Muscle layer of colon (tissue), 2 donors: ENCODE measurements at regions not wholly inside any gene's neighbourhood (a gene's known extent, or its start where the extent isn't known, plus 50 kb on each side); places are given as distances from the start of the nearest gene placed in this dataset.

Experiments used
- H3K27ac ChIP-seq: one replicate; pipeline ENCODE4 v1.7.0; 2013; ENCODE audit warnings: low read depth, mild to moderate bottlenecking, low read length, moderate library complexity
- H3K27me3 ChIP-seq, 2 donors: one replicate each; pipeline ENCODE4 v1.7.0; 2013; ENCODE audit warnings: low read length in 2 of 2, mild to moderate bottlenecking in 2 of 2; ENCODE audit not compliant: insufficient read depth in 2 of 2, control insufficient read depth in 1 of 2
- H3K36me3 ChIP-seq: one replicate; pipeline ENCODE4 v1.7.0; 2013; ENCODE audit warnings: mild to moderate bottlenecking, low read length; ENCODE audit not compliant: insufficient read depth
- H3K4me1 ChIP-seq: one replicate; pipeline ENCODE4 v1.7.0; 2013; ENCODE audit warnings: mild to moderate bottlenecking, low read length; ENCODE audit not compliant: insufficient read depth
- H3K4me3 ChIP-seq, 2 donors: one replicate each; pipeline ENCODE4 v1.7.0; 2013; ENCODE audit warnings: low read length in 2 of 2, low read depth in 1 of 2, mild to moderate bottlenecking in 1 of 2, moderate library complexity in 1 of 2
- H3K9ac ChIP-seq: one replicate; pipeline ENCODE4 v1.7.0; 2013; ENCODE audit warnings: low read length
- H3K9me3 ChIP-seq: one replicate; pipeline ENCODE4 v1.7.0; 2013; ENCODE audit warnings: mild to moderate bottlenecking, low read length
- donor health status: abdominal sarcoma.
- donor health status: Adenocarcinoma of cecum.

GRCh38 chr1:229981736-229982135 is 85.3 kb upstream of the GALNT2 start:
- H3K9me3 ChIP-seq = no peaks in the 10 kb centered on the region
- no peak overlapping the region for H3K4me3 ChIP-seq
- H3K27ac ChIP-seq = no peak overlapping the region
- H3K9ac ChIP-seq = no peak overlapping the region
- no peaks in the 10 kb centered on the region for H3K27me3 ChIP-seq
- no peaks in the 10 kb centered on the region for H3K4me1 ChIP-seq
- H3K36me3 ChIP-seq = no peaks in the 10 kb centered on the region

- Histone ChIP-seq H3K4me3 (no peak overlapping the region), H3K9me3 (no peaks in the 10 kb centered on the region), H3K27ac (no peak overlapping the region), H3K4me1 (no peaks in the 10 kb centered on the region), H3K27me3 (no peaks in the 10 kb centered on the region), H3K36me3 (no peaks in the 10 kb centered on the region), H3K9ac (no peak overlapping the region)
Observed at GRCh38 chr1:229984310-229984991, 82.6 kb upstream of the GALNT2 start.

GRCh38 chr1:229984992-229985612 is 81.9 kb upstream of the GALNT2 start:
- no peak overlapping the region for H3K27ac ChIP-seq
- no peak overlapping the region for H3K9ac ChIP-seq
- no peaks in the 10 kb centered on the region for H3K9me3 ChIP-seq
- no peaks in the 10 kb centered on the region for H3K36me3 ChIP-seq
- no peaks in the 10 kb centered on the region for H3K4me1 ChIP-seq
- H3K27me3 ChIP-seq = no peaks in the 10 kb centered on the region
- H3K4me3 ChIP-seq = no peak overlapping the region

- Histone ChIP-seq H3K27me3 (no peaks in the 10 kb centered on the region), H3K9ac (no peak overlapping the region), H3K9me3 (no peaks in the 10 kb centered on the region), H3K4me3 (no peak overlapping the region), H3K27ac (no peak overlapping the region), H3K36me3 (no peaks in the 10 kb centered on the region), H3K4me1 (no peaks in the 10 kb centered on the region)
Observed at GRCh38 chr1:229985613-229986010, 81.4 kb upstream of the GALNT2 start.

- Histone ChIP-seq H3K9ac (no peak overlapping the region), H3K9me3 (no peaks in the 10 kb centered on the region), H3K36me3 (no peaks in the 10 kb centered on the region), H3K4me3 (no peak overlapping the region), H3K4me1 (no peaks in the 10 kb centered on the region), H3K27me3 (no peaks in the 10 kb centered on the region), H3K27ac (no peak overlapping the region)
Observed at GRCh38 chr1:229986737-229987337, 80.2 kb upstream of the GALNT2 start.

- H3K9me3 ChIP-seq = no peaks in the 10 kb centered on the region
- no peak overlapping the region for H3K4me3 ChIP-seq
- H3K36me3 ChIP-seq = no peaks in the 10 kb centered on the region
- H3K9ac ChIP-seq = no peak overlapping the region
- H3K27ac ChIP-seq = no peak overlapping the region
- H3K4me1 ChIP-seq = no peaks in the 10 kb centered on the region
- H3K27me3 ChIP-seq = no peaks in the 10 kb centered on the region
Observed at GRCh38 chr1:229987953-229988352, 79.1 kb upstream of the GALNT2 start.

- Histone ChIP-seq H3K4me1 (no peaks in the 10 kb centered on the region), H3K9ac (no peak overlapping the region), H3K9me3 (no peaks in the 10 kb centered on the region), H3K36me3 (no peaks in the 10 kb centered on the region), H3K27ac (no peak overlapping the region), H3K27me3 (no peaks in the 10 kb centered on the region), H3K4me3 (no peak overlapping the region)
Observed at GRCh38 chr1:229988534-229988933, 78.5 kb upstream of the GALNT2 start.

- Histone ChIP-seq H3K9me3 (no peaks in the 10 kb centered on the region), H3K36me3 (no peaks in the 10 kb centered on the region), H3K27ac (no peak overlapping the region), H3K4me3 (no peak overlapping the region), H3K27me3 (no peaks in the 10 kb centered on the region), H3K4me1 (no peaks in the 10 kb centered on the region), H3K9ac (no peak overlapping the region)
Observed at GRCh38 chr1:229989591-229990248, 77.3 kb upstream of the GALNT2 start.

- Histone ChIP-seq H3K27me3 (no peaks in the 10 kb centered on the region), H3K9me3 (no peaks in the 10 kb centered on the region), H3K4me3 (no peak overlapping the region), H3K4me1 (no peaks in the 10 kb centered on the region), H3K36me3 (no peaks in the 10 kb centered on the region), H3K9ac (no peak overlapping the region), H3K27ac (no peak overlapping the region)
Observed at GRCh38 chr1:229990326-229990725, 76.7 kb upstream of the GALNT2 start.

GRCh38 chr1:229991104-229991513 is 75.9 kb upstream of the GALNT2 start:
- H3K4me3 ChIP-seq = no peak overlapping the region
- H3K4me1 ChIP-seq = no peaks in the 10 kb centered on the region

GRCh38 chr1:229991724-229992333 is 75.2 kb upstream of the GALNT2 start:
- no peak overlapping the region for H3K9ac ChIP-seq
- H3K27me3 ChIP-seq = no peaks in the 10 kb centered on the region
- no peak overlapping the region for H3K27ac ChIP-seq
- no peak overlapping the region for H3K4me3 ChIP-seq
- H3K36me3 ChIP-seq = no peaks in the 10 kb centered on the region
- H3K9me3 ChIP-seq = no peaks in the 10 kb centered on the region
- no peaks in the 10 kb centered on the region for H3K4me1 ChIP-seq

More at GRCh38 chr1:229991104-229991513, 75.9 kb upstream of the GALNT2 start:
- Histone ChIP-seq H3K9me3 (no peaks in the 10 kb centered on the region), H3K9ac (no peak overlapping the region), H3K27me3 (no peaks in the 10 kb centered on the region), H3K36me3 (no peaks in the 10 kb centered on the region), H3K27ac (no peak overlapping the region)
